AG04450 (cell line): ENCODE measurements at regions not wholly inside any gene's neighbourhood (a gene's known extent, or its start where the extent isn't known, plus 50 kb on each side); places are given as distances from the start of the nearest gene placed in this dataset.

Experiments
- CTCF ChIA-PET: fragments of 300-600, 350-600 bp; formaldehyde crosslinking; extraction: SDS; loops from one replicate; lab custom pipeline; 2022; ENCODE audit warnings: antibody characterized with exemption, inconsistent platforms; lab: Charles Lee
- POLR2A ChIA-PET: fragments of 350-600 bp; formaldehyde crosslinking; extraction: SDS; loops from one replicate; lab custom pipeline; 2021; ENCODE audit warnings: antibody characterized with exemption, inconsistent platforms; lab: Yijun Ruan, JAX
- DNase-seq: peaks from one replicate; pipeline ENCODE4 v3.0.0-alpha.2; 2011; ENCODE audit warnings: low read depth, low spot score
- H3K27ac ChIP-seq: one replicate; pipeline ENCODE4 v1.5.1; 2012; ENCODE audit warnings: low read depth, low read length, control low read depth
- H3K27me3 ChIP-seq: one replicate; pipeline ENCODE4 v1.6.0; 2012; ENCODE audit warnings: low read length; ENCODE audit not compliant: control insufficient read depth, insufficient read depth
- H3K4me3 ChIP-seq: 2 replicates; pipeline ENCODE4 v1.5.1; 2011; ENCODE audit warnings: mild to moderate bottlenecking, low read depth, low read length, control low read depth
- H3K9me3 ChIP-seq: 2 replicates; pipeline ENCODE4 v1.5.1; 2012; ENCODE audit warnings: low read length; ENCODE audit not compliant: control insufficient read depth, insufficient read depth
- CTCF ChIP-seq: IDR thresholded peaks from 2 replicates; pipeline ENCODE4 v1.5.1; 2011; ENCODE audit warnings: low read depth, low read length, control low read depth, inconsistent platforms

- H3K27ac ChIP-seq, result no peak overlapping the region
- POLR2A ChIA-PET, result no interaction called here
- CTCF ChIA-PET, result no interaction called here
- H3K4me3 ChIP-seq, result no peak overlapping the region
- no peaks in the 10 kb centered on the region for H3K9me3 ChIP-seq
- no peaks in the 10 kb centered on the region for H3K27me3 ChIP-seq
- TF ChIP-seq CTCF, result no peak
- DNase-seq, result no peak
Measured at GRCh38 chr7:16985621-16986020, 103.8 kb upstream of the AGR3 start.

- TF ChIP-seq CTCF, result no peak
- Histone ChIP-seq H3K27me3 (no peaks in the 10 kb centered on the region), H3K9me3 (no peaks in the 10 kb centered on the region), H3K4me3 (no peak overlapping the region), H3K27ac (no peak overlapping the region)
- POLR2A ChIA-PET, result no interaction called here
- no peak for DNase-seq
- CTCF ChIA-PET, result no interaction called here
Measured at GRCh38 chr7:16986755-16987154, 105.0 kb upstream of the AGR3 start.

GRCh38 chr7:16989811-16990413 is 108.1 kb upstream of the AGR3 start:
- Histone ChIP-seq H3K9me3 (no peaks in the 10 kb centered on the region), H3K27ac (no peak overlapping the region), H3K27me3 (no peaks in the 10 kb centered on the region), H3K4me3 (peak overlapping the region; percentile 44)
- POLR2A ChIA-PET, result no interaction called here
- TF ChIP-seq CTCF, result no peak
- DNase-seq, result peak; percentile 61
- CTCF ChIA-PET, result interaction anchor here (1.7 kb wide), 1 partner anchor 72 kb away, joined by 5 read pairs; no protein-coding TSS in a partner anchor

GRCh38 chr7:16991551-16991950 is 109.8 kb upstream of the AGR3 start:
- no peaks in the 10 kb centered on the region for H3K27me3 ChIP-seq
- no peak overlapping the region for H3K27ac ChIP-seq
- ChIA-PET POLR2A (no interaction called here), CTCF (no interaction called here)
- no peak for DNase-seq
- TF ChIP-seq CTCF, result no peak
- no peak overlapping the region for H3K4me3 ChIP-seq
- no peaks in the 10 kb centered on the region for H3K9me3 ChIP-seq

- POLR2A ChIA-PET, result no interaction called here
- no peaks in the 10 kb centered on the region for H3K27me3 ChIP-seq
- no peak for TF ChIP-seq CTCF
- H3K9me3 ChIP-seq, result no peaks in the 10 kb centered on the region
- no peak overlapping the region for H3K4me3 ChIP-seq
- DNase-seq, result no peak
- CTCF ChIA-PET, result interaction anchor here (2.0 kb wide), 1 partner anchor 10 kb away, joined by 10 read pairs; no protein-coding TSS in a partner anchor
- no peak overlapping the region for H3K27ac ChIP-seq
Measured at GRCh38 chr7:16993543-16993942, 111.8 kb upstream of the AGR3 start.
